Cardiac muscle cell (in vitro differentiated cells and primary cell): ENCODE measurements at regions not wholly inside any gene's neighbourhood (a gene's known extent, or its start where the extent isn't known, plus 50 kb on each side); places are given as distances from the start of the nearest gene placed in this dataset.

Experiments used
- DNase-seq, 2 donors: peaks; one replicate each; pipeline versions ENCODE4 v3.0.0 to v3.0.0-alpha.2; 2010 to 2017; ENCODE audit warnings: low read depth in 1 of 2, low spot score in 1 of 2
- H3K27ac ChIP-seq: fragments of 200-600 bp; sonication (generic); 2 replicates; pipeline ENCODE4 v1.5.1; 2016
- H3K27me3 ChIP-seq: fragments of 200-600 bp; sonication (generic); 2 replicates; pipeline ENCODE4 v1.6.0; 2016; ENCODE audit warnings: control low read depth
- H3K36me3 ChIP-seq: fragments of 200-600 bp; sonication (generic); 2 replicates; pipeline ENCODE4 v1.5.1; 2016; ENCODE audit warnings: control low read depth
- H3K4me1 ChIP-seq: fragments of 200-600 bp; sonication (generic); 2 replicates; pipeline ENCODE4 v1.8.1; 2017; ENCODE audit warnings: low read depth, mild to moderate bottlenecking, mixed run types
- H3K4me3 ChIP-seq: fragments of 200-600 bp; sonication (generic); 2 replicates; pipeline ENCODE4 v1.5.1; 2016; ENCODE audit warnings: mild to moderate bottlenecking
- H3K9me3 ChIP-seq: fragments of 200-600 bp; sonication (generic); 2 replicates; pipeline ENCODE4 v1.5.1; 2017; ENCODE audit warnings: low read depth, mild to moderate bottlenecking, control low read depth
- TF ChIP-seq, protein P1 (sequence below): IDR thresholded peaks from 2 replicates; pipeline ENCODE4 v1.5.1; 2012; ENCODE audit warnings: low read depth, mild to moderate bottlenecking, low read length

DNA sequence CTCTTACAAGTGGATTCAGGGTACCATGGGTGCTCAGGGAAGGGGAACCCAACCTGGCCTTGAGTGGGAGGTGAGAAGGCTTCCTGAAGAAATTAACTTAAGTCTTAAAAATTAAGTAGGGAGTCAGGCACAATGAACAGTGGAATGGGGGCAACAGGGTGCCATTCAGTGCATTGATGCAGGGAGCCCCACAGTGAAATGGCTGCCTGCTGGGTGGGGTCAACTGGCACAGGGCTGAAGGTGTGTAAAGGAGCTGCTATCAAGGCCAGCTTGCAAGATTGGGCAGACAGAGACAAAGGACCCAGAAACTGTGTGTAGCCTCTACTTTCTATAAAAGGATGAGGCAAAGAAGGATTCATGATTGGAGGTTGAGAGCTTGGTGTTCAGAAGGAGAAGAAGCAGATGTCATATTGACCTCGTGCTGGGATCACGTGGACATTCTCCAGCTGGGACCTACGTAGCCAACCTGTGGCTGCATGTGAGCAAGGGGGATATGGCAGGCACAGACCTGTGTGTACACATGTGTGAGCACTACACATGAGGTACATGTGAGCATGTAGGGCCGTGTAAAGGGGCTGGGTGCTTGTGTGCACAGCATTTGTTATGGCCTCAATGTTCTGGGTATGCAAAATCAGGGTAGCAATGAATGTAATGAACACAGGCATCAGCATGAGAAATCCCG, 209.5 kb upstream of the HAAO start:
- Histone ChIP-seq H3K4me1 (peaks cover 9% of the 10 kb centered on the region), H3K4me3 (no peak overlapping the region), H3K9me3 (no peaks in the 10 kb centered on the region), H3K27me3 (no peaks in the 10 kb centered on the region), H3K36me3 (no peaks in the 10 kb centered on the region), H3K27ac (no peak overlapping the region)
- TF ChIP-seq, protein P1, sequence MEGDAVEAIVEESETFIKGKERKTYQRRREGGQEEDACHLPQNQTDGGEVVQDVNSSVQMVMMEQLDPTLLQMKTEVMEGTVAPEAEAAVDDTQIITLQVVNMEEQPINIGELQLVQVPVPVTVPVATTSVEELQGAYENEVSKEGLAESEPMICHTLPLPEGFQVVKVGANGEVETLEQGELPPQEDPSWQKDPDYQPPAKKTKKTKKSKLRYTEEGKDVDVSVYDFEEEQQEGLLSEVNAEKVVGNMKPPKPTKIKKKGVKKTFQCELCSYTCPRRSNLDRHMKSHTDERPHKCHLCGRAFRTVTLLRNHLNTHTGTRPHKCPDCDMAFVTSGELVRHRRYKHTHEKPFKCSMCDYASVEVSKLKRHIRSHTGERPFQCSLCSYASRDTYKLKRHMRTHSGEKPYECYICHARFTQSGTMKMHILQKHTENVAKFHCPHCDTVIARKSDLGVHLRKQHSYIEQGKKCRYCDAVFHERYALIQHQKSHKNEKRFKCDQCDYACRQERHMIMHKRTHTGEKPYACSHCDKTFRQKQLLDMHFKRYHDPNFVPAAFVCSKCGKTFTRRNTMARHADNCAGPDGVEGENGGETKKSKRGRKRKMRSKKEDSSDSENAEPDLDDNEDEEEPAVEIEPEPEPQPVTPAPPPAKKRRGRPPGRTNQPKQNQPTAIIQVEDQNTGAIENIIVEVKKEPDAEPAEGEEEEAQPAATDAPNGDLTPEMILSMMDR, result no peak
- no peak for DNase-seq

DNA sequence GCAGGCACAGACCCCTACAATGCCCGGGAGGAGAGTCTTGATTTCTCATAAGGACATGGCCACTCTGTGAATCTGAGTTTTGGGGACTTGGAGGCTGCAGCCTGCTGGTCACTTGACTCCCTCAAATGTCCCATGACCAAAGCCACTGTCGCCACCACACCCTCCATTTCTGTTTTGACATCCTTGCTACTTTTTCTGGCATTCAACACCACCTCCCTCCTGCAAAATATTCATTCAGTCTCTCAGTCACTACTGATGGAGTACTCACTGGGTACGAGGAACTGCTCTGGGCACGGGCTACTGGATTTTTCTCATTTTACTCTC, 208.6 kb upstream of the HAAO start:
- peaks cover 9% of the 10 kb centered on the region for H3K4me1 ChIP-seq
- no peaks in the 10 kb centered on the region for H3K36me3 ChIP-seq
- DNase-seq, result no peak
- H3K4me3 ChIP-seq, result no peak overlapping the region
- TF ChIP-seq, protein P1, result no peak
- no peaks in the 10 kb centered on the region for H3K9me3 ChIP-seq
- H3K27me3 ChIP-seq, result no peaks in the 10 kb centered on the region
- H3K27ac ChIP-seq, result no peak overlapping the region

DNA sequence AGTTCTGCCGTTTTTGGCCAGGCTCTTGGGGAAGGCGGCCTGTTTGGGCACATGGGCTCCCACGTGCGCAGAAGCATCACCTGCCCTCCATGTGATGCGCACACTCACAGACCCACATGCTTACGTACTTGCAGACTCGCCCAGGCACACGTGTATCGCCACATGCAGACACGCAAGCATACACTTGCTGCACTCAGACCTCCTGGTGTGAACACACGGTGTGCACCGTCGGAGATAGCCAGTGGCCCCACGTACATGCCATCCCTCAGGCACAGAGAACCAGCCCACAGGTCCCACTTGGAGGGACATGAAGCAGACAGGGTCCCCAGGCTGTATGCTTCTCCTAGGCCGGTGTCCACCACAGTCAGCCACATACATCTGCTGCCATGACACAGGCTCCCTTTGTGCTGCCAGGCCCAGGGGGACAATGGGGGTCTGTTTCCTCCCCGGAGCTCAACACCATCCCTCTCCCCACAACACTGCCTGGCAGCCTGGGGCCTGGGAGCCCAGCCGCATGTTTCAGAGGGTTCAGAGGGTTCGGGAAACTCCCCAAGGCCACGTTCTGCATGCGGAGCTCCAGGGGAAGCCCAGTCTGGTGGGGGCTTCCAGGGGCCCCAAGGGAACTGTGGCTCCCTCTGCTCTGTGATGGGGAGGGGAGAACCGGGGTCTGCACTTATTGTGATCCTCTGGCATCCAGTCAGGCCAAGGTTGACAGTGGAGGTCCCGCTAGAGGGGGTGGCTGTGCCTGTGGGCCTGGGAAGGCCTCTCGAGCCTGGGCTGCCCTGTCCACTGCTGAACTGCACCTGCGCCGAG, 208.1 kb upstream of the HAAO start:
- Histone ChIP-seq H3K4me3 (no peak overlapping the region), H3K27ac (no peak overlapping the region), H3K27me3 (no peaks in the 10 kb centered on the region), H3K36me3 (no peaks in the 10 kb centered on the region), H3K9me3 (no peaks in the 10 kb centered on the region), H3K4me1 (peaks cover 9% of the 10 kb centered on the region)
- TF ChIP-seq, protein P1, result no peak
- no peak for DNase-seq

DNA sequence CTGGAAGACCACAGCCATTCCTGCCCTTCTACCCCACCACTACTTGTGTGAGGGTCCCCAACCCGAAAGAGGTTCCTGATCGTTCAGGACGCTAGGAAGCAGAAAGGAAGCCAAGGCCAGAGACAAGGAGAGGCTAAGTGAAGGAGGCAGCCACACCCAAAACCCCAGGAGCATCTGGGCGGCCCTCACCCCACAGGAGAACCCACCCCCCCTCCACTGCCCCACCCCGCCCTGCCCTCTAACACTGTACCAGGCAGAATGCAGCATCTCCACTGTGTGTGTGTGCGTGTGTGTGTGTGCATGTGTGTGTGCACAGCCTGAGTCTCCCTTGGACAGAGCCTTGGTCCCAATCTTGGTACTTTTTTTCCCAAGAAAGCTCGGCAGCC, 207.5 kb upstream of the HAAO start:
- no peak for DNase-seq
- peaks cover 3% of the 10 kb centered on the region for H3K4me1 ChIP-seq
- H3K27me3 ChIP-seq, result no peaks in the 10 kb centered on the region
- no peaks in the 10 kb centered on the region for H3K36me3 ChIP-seq
- TF ChIP-seq, protein P1, result no peak
- H3K27ac ChIP-seq, result no peak overlapping the region
- H3K9me3 ChIP-seq, result no peaks in the 10 kb centered on the region
- no peak overlapping the region for H3K4me3 ChIP-seq

DNA sequence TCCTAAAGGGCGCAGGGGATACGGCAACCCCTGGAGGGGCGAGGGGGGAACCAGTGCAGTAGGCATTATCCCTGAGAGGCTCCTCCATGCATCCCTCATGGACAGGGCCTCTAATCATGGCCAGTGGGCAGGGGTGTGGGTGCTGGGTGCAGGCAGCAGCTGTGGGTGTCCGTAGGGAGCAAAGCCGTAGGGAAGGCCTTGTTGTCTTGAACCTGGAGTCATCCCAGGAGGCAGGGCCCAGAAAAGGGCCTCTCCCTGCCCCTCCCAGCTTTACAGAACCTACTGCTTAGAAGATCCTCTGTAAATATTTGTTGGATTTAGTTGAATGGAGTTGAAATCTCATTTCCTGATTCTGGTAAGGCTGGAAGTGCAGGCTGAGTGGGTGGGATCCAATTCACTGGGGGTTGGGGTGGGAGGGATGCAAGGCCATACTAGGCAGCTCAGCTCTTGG, 207.0 kb upstream of the HAAO start:
- TF ChIP-seq, protein P1, result no peak
- DNase-seq, result no peak
- Histone ChIP-seq H3K9me3 (no peaks in the 10 kb centered on the region), H3K27ac (no peak overlapping the region), H3K27me3 (no peaks in the 10 kb centered on the region), H3K4me3 (no peak overlapping the region), H3K4me1 (no peaks in the 10 kb centered on the region), H3K36me3 (no peaks in the 10 kb centered on the region)
